K562 (cell line): ENCODE measurements at regions not wholly inside any gene's neighbourhood (a gene's known extent, or its start where the extent isn't known, plus 50 kb on each side); places are given as distances from the start of the nearest gene placed in this dataset.

ENCODE experiments used
- BHLHE40 ChIP-seq: IDR thresholded peaks from 2 replicates; pipeline ENCODE4 v1.6.1; 2011; ENCODE audit warnings: low read length, improper control_type of control experiment
- CBX3 ChIP-seq, 2 experiments: IDR thresholded peaks; 1 replicate in 1 of 2; 2 replicates in 1 of 2; pipeline ENCODE4 v1.6.1; 2012; ENCODE audit warnings: inconsistent platforms in 2 of 2, low read length in 2 of 2, borderline replicate concordance in 1 of 2, control low read depth in 1 of 2
- CHD4 ChIP-seq: fragments of 200-600 bp; sonication (generic); IDR thresholded peaks from 3 replicates; pipeline ENCODE4 v1.6.1; 2012; ENCODE audit warnings: low read depth, mild to moderate bottlenecking, mixed read lengths, low read length, inconsistent platforms; ENCODE audit not compliant: insufficient read depth, insufficient replicate concordance, poor library complexity, severe bottlenecking
- DDX20 ChIP-seq: fragments of 450-650 bp; IDR thresholded peaks from 2 replicates; pipeline ENCODE4 v1.6.1; 2016; ENCODE audit warnings: missing genetic modification characterization, low read depth, mild to moderate bottlenecking, missing compliant biosample characterization, moderate library complexity
- GABPA ChIP-seq: fragments of 200-800 bp; sonication (Bioruptor generic); conservative IDR thresholded peaks from 2 replicates; pipeline ENCODE4 v1.6.1; 2016; ENCODE audit warnings: low read depth, missing genetic modification characterization, missing compliant biosample characterization
- HNRNPLL ChIP-seq: fragments of 200-400 bp; formaldehyde crosslinking; IDR thresholded peaks from 2 replicates; pipeline ENCODE4 v1.6.1; 2017; ENCODE audit warnings: low read length, low read depth, mild to moderate bottlenecking; ENCODE audit not compliant: poor library complexity, severe bottlenecking
- PCBP2 ChIP-seq: fragments of 200-400 bp; formaldehyde crosslinking; IDR thresholded peaks from 2 replicates; pipeline ENCODE4 v1.6.1; 2018; ENCODE audit warnings: low read length, low read depth, mild to moderate bottlenecking, moderate library complexity; ENCODE audit not compliant: poor library complexity, severe bottlenecking
- POLR2A ChIP-seq: fragments of 450-650 bp; conservative IDR thresholded peaks from 2 replicates; pipeline ENCODE4 v1.6.1; 2016
- RNF2 ChIP-seq: sonication (generic); IDR thresholded peaks from 2 replicates; pipeline ENCODE4 v1.6.1; 2016
- TCF7 ChIP-seq: sonication (generic); IDR thresholded peaks from 2 replicates; pipeline ENCODE4 v1.6.1; 2016; ENCODE audit warnings: antibody characterized with exemption, borderline replicate concordance
- USF1 ChIP-seq: sonication (generic); formaldehyde crosslinking; IDR thresholded peaks from 2 replicates; pipeline ENCODE4 v1.9.0; 2022; ENCODE audit warnings: mild to moderate bottlenecking, missing genetic modification reagents
- ZFP30 ChIP-seq: fragments of 250-450 bp; sonication (Bioruptor Pico); IDR thresholded peaks from 2 replicates; pipeline ENCODE4 v1.8.0; 2022; ENCODE audit warnings: moderate library complexity, mild to moderate bottlenecking, inconsistent platforms, borderline replicate concordance
- ZNF217 ChIP-seq: sonication (generic); formaldehyde crosslinking; IDR thresholded peaks from 2 replicates; pipeline ENCODE4 v1.8.0; 2022; ENCODE audit warnings: mild to moderate bottlenecking, missing genetic modification reagents

DNA sequence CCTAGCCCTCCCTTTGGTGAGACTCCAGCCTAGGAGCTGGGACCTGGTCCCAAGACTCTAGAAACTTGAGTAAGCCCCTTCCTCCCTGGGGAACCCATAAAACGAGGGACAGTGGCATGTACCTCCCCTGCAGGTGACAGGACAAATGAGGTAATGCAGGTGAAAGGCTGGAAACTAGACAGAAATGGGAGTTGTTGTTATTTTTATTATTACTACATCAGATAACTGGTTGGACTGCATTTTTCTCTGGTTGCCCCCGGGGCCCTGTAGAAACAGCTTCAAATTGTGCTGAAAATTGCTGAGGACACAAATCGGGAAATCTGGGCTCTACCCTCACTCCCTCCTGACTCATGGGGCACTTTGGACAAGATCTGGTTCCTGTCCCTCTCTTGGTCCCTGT lies 132.3 kb upstream of the WNT4 start:
- no peak for TF ChIP-seq GABPA (tag)
- TF ChIP-seq POLR2A = no peak
- TF ChIP-seq TCF7 = no peak
- TF ChIP-seq CBX3 (IDR thresholded peaks at IDR 0.05; ENCODE audit: borderline replicate concordance in 1 of 2, low read length in 2 of 2) = no peak
- no peak for TF ChIP-seq USF1 (CRISPR knock-in tag)
- no peak for TF ChIP-seq HNRNPLL
- TF ChIP-seq ZNF217 = no peak
- no peak for TF ChIP-seq CHD4
- no peak for TF ChIP-seq PCBP2
- TF ChIP-seq RNF2 = no peak
- TF ChIP-seq BHLHE40 = no peak
- TF ChIP-seq DDX20 = no peak
- no peak for TF ChIP-seq ZFP30 (CRISPR knock-in tag)
